Naive thymus-derived CD4-positive, alpha-beta T cell (primary cell): ENCODE measurements at regions not wholly inside any gene's neighbourhood (a gene's known extent, or its start where the extent isn't known, plus 50 kb on each side); places are given as distances from the start of the nearest gene placed in this dataset.

ENCODE experiments used
- ATAC-seq: fragments of 150-1000 bp; cut with Tn5 transposase; 2 replicates; pipeline ENCODE4 v1.10.0; 2021; ENCODE audit warnings: mild to moderate bottlenecking, moderate library complexity
- CTCF ChIA-PET: fragments of 350-600 bp; sonication (Branson Sonifier 250); formaldehyde crosslinking; loops from one replicate; lab custom pipeline; 2021; ENCODE audit warnings: antibody characterized with exemption; lab: Charles Lee
- POLR2A ChIA-PET: fragments of 350-600 bp; sonication (Branson Sonifier 250); formaldehyde crosslinking; loops from one replicate; lab custom pipeline; 2021; ENCODE audit warnings: antibody characterized with exemption, inconsistent platforms; lab: Charles Lee
- DNase-seq, 9 donors: peaks; one replicate each; pipeline versions ENCODE4 v3.0.0 to v3.0.0-alpha.2; 2020 to 2022; ENCODE audit warnings: mixed read lengths in 1 of 9
- H3K27ac ChIP-seq: one replicate; pipeline ENCODE4 v1.7.0; 2013; ENCODE audit warnings: mild to moderate bottlenecking, low read depth, low read length, moderate library complexity
- H3K27me3 ChIP-seq, 2 donors: one replicate each; pipeline ENCODE4 v1.7.0; 2013; ENCODE audit warnings: low read length in 2 of 2, mild to moderate bottlenecking in 2 of 2, moderate library complexity in 2 of 2; ENCODE audit not compliant: control insufficient read depth in 2 of 2, insufficient read depth in 2 of 2
- H3K36me3 ChIP-seq, 3 experiments: 1 replicate in 2 of 3; 2 replicates in 1 of 3; pipeline ENCODE4 v1.7.0; 2013; ENCODE audit warnings: low read length in 3 of 3, mild to moderate bottlenecking in 3 of 3, moderate library complexity in 1 of 3; ENCODE audit not compliant: insufficient read depth in 3 of 3, control insufficient read depth in 2 of 3
- H3K4me1 ChIP-seq, 2 donors: one replicate each; pipeline ENCODE4 v1.7.0; 2013; ENCODE audit warnings: low read length in 2 of 2, mild to moderate bottlenecking in 2 of 2, moderate library complexity in 1 of 2; ENCODE audit not compliant: control insufficient read depth in 2 of 2, insufficient read depth in 2 of 2
- H3K4me3 ChIP-seq: 2 replicates; pipeline ENCODE4 v1.7.0; 2013; ENCODE audit warnings: mild to moderate bottlenecking, low read length
- H3K9me3 ChIP-seq, 3 experiments: 1 replicate in 2 of 3; 2 replicates in 1 of 3; pipeline ENCODE4 v1.7.0; 2013; ENCODE audit warnings: low read length in 3 of 3; ENCODE audit not compliant: control insufficient read depth in 2 of 3
- H3K27ac Mint-ChIP-seq, 9 donors: one replicate each; pipeline ENCODE4 v1.8.0; 2020 to 2022; ENCODE audit warnings: mixed read lengths in 9 of 9, mild to moderate bottlenecking in 8 of 9, moderate library complexity in 5 of 9, inconsistent platforms in 2 of 9
- H3K27me3 Mint-ChIP-seq, 5 donors: one replicate each; pipeline ENCODE4 v1.8.0; 2021 to 2022; ENCODE audit warnings: mixed read lengths in 5 of 5, mild to moderate bottlenecking in 1 of 5
- H3K36me3 Mint-ChIP-seq, 5 donors: one replicate each; pipeline ENCODE4 v1.8.0; 2020 to 2022; ENCODE audit warnings: mixed read lengths in 5 of 5, mild to moderate bottlenecking in 3 of 5, inconsistent platforms in 1 of 5
- H3K4me1 Mint-ChIP-seq, 7 donors: one replicate each; pipeline ENCODE4 v1.8.0; 2020 to 2022; ENCODE audit warnings: mixed read lengths in 7 of 7, mild to moderate bottlenecking in 3 of 7, inconsistent platforms in 1 of 7
- H3K4me3 Mint-ChIP-seq, 10 donors: one replicate each; pipeline ENCODE4 v1.8.0; 2020 to 2022; ENCODE audit warnings: mild to moderate bottlenecking in 10 of 10, mixed read lengths in 10 of 10, moderate library complexity in 6 of 10, inconsistent platforms in 2 of 10
- H3K9me3 Mint-ChIP-seq, 11 donors: one replicate each; pipeline ENCODE4 v1.8.0; 2020 to 2022; ENCODE audit warnings: mixed read lengths in 11 of 11, mild to moderate bottlenecking in 4 of 11, inconsistent platforms in 1 of 11, moderate library complexity in 1 of 11
- intact Hi-C, 2 donors: fragments of 100-400 bp; cut with micrococcal nuclease; formaldehyde crosslinking; loops; one replicate each; pipeline ENCODE4 v1.15.1; 2023

DNA sequence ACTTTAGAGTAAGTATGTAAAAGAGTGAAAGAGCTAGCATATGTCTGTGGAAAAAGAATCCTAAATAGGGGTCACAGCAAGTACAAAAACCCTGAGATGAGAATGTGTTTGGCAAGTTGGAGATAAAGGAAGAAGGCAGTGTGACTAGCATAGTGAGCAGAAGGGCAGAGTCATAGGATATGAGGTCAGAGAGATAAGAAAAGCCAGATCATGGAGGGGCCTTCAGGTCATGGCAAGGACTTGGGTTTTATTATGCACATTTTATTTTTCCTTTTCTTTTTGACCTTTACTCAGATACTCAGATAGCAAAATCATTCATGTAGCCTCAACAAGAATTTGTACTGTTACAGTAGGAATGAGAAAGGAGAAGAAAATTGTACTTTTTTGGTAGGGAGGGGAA, 138.0 kb downstream of the GJA1 start:
- Histone ChIP-seq H3K4me1 (no peaks in the 10 kb centered on the region), H3K27ac (no peak overlapping the region), H3K36me3 (no peaks in the 10 kb centered on the region), H3K27me3 (no peaks in the 10 kb centered on the region), H3K4me3 (no peak overlapping the region), H3K9me3 (no peaks in the 10 kb centered on the region)
- Mint-ChIP-seq H3K36me3 (peaks cover 0 to 7% (median 4%) of the 10 kb centered on the region in 5 donors), H3K27ac (peak overlapping the region in 4 of 9 donors; percentile 5 to 42 (median 24)), H3K4me3 (peak overlapping the region in 6 of 10 donors; percentile 7 to 57 (median 44)), H3K4me1 (peaks cover 6 to 15% (median 12%) of the 10 kb centered on the region in 7 donors), H3K27me3 (no peaks in the 10 kb centered on the region), H3K9me3 (peaks cover 0 to 32% (median 10%) of the 10 kb centered on the region in 11 donors)
- POLR2A ChIA-PET, result no interaction called here
- DNase-seq, result no peak
- intact Hi-C loops, result no loop called here
- CTCF ChIA-PET, result no interaction called here
- peak; percentile 24 for ATAC-seq

DNA sequence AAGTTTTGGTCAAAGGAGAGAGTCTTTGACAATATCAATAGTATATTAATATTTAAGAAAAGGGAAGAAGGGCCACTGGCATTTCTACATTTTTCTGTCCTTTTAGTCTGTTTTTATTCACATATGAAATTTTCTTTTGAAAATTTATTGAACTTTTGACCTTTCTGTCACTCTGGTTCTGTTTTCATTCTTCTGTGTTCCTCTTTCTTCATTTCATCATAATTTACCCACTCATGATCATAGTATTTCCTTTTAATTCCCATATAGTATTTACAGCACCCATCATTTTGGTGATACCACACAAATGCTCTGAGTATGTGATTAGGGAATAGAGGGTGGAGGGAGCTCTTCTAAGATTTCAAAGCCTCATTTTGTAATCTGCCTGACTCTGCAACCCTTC, 142.8 kb downstream of the GJA1 start:
- Mint-ChIP-seq H3K4me3 (no peak overlapping the region), H3K9me3 (no peaks in the 10 kb centered on the region), H3K4me1 (peaks cover 6 to 28% (median 17%) of the 10 kb centered on the region in 7 donors), H3K27ac (no peak overlapping the region), H3K36me3 (no peaks in the 10 kb centered on the region), H3K27me3 (no peaks in the 10 kb centered on the region)
- Histone ChIP-seq H3K4me3 (no peak overlapping the region), H3K36me3 (no peaks in the 10 kb centered on the region), H3K27me3 (no peaks in the 10 kb centered on the region), H3K9me3 (no peaks in the 10 kb centered on the region), H3K4me1 (no peaks in the 10 kb centered on the region), H3K27ac (no peak overlapping the region)
- DNase-seq, result no peak
- CTCF ChIA-PET, result no interaction called here
- POLR2A ChIA-PET, result no interaction called here
- intact Hi-C loops, result no loop called here
- no peak for ATAC-seq

DNA sequence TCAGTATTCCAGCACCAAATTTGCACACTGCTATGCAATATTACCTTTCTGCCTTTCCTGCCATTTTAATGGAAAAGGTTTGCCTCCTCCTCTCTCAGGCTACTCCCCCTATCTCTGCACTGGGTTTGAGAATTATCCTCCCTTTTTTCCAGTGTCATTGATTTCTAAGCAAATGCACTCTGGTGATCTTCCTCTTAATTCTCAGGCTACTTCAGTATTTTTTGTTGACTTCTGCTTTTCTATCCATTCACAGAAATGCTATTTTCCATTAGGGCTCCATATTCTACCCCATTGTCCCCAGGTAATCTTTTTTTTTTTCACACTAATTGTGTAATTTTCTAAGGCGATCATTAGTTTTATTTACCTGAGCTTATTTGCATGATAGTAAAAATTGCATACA, 144.0 kb downstream of the GJA1 start:
- H3K4me3 ChIP-seq, result no peak overlapping the region
- Mint-ChIP-seq H3K27me3 (no peaks in the 10 kb centered on the region), H3K9me3 (no peaks in the 10 kb centered on the region), H3K27ac (no peak overlapping the region), H3K4me3 (no peak overlapping the region), H3K36me3 (no peaks in the 10 kb centered on the region), H3K4me1 (peaks cover 0 to 16% (median 5%) of the 10 kb centered on the region in 7 donors)
- H3K4me1 ChIP-seq, result no peaks in the 10 kb centered on the region
- DNase-seq (no peak), ATAC-seq (no peak)
- CTCF ChIA-PET, result no interaction called here
- POLR2A ChIA-PET, result no interaction called here
- no peaks in the 10 kb centered on the region for H3K9me3 ChIP-seq
- no peaks in the 10 kb centered on the region for H3K36me3 ChIP-seq
- H3K27me3 ChIP-seq, result no peaks in the 10 kb centered on the region
- H3K27ac ChIP-seq, result no peak overlapping the region
- intact Hi-C loops, result no loop called here

DNA sequence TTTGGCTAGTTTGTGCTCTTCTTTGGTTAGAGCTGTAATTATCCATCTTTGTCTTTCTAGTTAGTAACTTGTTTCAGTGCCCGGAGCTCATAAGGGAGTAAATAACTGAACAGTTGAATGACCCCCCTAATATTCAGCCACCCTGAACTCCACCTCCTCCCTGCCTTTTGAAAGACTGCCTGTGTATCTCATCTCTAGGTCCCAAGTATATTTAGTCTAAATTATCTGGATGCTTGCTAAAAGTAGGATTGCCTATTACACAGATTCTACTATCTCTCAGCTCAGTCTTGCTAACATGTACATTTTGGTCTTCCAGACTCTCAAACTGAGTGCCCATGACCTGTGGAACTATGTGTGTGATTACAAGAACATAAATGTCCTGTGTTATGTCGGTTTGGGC, 145.9 kb downstream of the GJA1 start:
- intact Hi-C loops, result loop anchor here in 1 of 2 donors (10.0 kb wide), 1 partner anchor 263 kb away; no protein-coding TSS in a partner anchor
- Mint-ChIP-seq H3K36me3 (no peaks in the 10 kb centered on the region), H3K9me3 (peaks cover 0 to 3% (median 0%) of the 10 kb centered on the region in 11 donors), H3K4me1 (peaks cover 4 to 23% (median 11%) of the 10 kb centered on the region in 7 donors), H3K4me3 (no peak overlapping the region), H3K27ac (peak overlapping the region in 2 of 9 donors; percentile 3 to 42), H3K27me3 (no peaks in the 10 kb centered on the region)
- Histone ChIP-seq H3K27ac (no peak overlapping the region), H3K9me3 (no peaks in the 10 kb centered on the region), H3K27me3 (no peaks in the 10 kb centered on the region), H3K4me3 (no peak overlapping the region), H3K4me1 (no peaks in the 10 kb centered on the region), H3K36me3 (no peaks in the 10 kb centered on the region)
- CTCF ChIA-PET, result no interaction called here
- DNase-seq, result no peak
- ATAC-seq, result no peak
- POLR2A ChIA-PET, result no interaction called here

DNA sequence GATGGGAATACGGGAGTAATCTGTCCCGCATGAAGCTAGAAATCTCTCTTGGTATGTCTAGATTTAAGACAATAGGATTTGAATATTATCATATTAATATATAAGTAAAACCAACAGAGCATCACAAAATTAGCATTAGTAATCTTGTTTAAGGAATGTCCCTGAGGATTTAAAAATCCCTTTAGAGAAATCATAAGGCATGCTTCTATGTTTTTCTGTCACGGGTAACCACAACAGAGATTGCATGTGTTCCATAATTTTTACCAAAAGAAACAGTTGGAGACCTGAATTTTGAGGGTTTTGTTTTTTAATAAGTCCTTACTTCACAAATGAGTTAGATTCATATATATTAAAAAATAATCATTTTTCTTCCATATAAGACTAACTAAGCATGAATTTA, 146.8 kb downstream of the GJA1 start:
- Mint-ChIP-seq H3K27ac (no peak overlapping the region), H3K27me3 (no peaks in the 10 kb centered on the region), H3K4me1 (peaks cover 4 to 23% (median 11%) of the 10 kb centered on the region in 7 donors), H3K4me3 (no peak overlapping the region), H3K36me3 (no peaks in the 10 kb centered on the region), H3K9me3 (peaks cover 0 to 3% (median 0%) of the 10 kb centered on the region in 11 donors)
- ATAC-seq (no peak), DNase-seq (no peak)
- Histone ChIP-seq H3K4me1 (no peaks in the 10 kb centered on the region), H3K9me3 (no peaks in the 10 kb centered on the region), H3K27me3 (no peaks in the 10 kb centered on the region), H3K27ac (no peak overlapping the region), H3K36me3 (no peaks in the 10 kb centered on the region), H3K4me3 (no peak overlapping the region)
- intact Hi-C loops, result loop anchor here in 1 of 2 donors (10.0 kb wide), 1 partner anchor 263 kb away; no protein-coding TSS in a partner anchor
- POLR2A ChIA-PET, result no interaction called here
- CTCF ChIA-PET, result no interaction called here

DNA sequence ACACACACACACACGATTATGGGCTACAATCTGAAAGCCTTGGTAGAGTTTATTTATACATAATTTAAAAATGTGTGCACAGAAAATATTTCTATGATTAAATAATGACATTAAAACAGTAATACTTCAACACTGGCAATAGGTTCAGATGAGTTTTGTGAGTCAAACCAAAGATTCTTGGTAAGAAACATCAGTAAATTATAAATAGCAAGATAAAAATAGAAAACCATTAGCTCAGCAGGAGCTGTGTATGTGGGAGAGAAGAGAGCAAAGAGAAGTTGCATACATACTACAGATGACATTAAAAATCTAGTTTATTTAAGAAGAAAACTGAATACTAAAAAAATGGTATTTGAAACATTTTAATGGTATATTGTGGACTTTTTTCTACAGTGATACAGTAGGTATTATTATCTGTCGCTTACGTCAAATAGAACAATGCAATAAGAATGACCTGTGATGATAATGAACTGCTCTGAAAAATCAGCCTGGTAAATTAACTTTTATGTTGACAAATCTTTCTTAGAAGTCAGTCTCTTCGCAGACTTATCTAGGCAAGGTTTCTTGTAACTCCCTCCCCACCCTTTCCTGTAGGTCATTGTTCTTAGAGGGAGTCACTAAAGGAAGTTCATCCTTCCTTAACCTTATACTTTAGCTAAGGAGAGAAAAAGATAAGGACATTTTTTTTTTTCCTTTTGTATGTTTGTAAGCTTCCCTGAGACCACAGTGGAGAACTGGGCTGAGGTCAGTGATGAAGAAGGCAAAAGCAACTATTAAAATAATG, 149.3 kb downstream of the GJA1 start:
- Mint-ChIP-seq H3K27me3 (no peaks in the 10 kb centered on the region), H3K4me3 (peak overlapping the region in 1 of 10 donors; percentile 30), H3K4me1 (peaks cover 4 to 18% (median 11%) of the 10 kb centered on the region in 7 donors), H3K27ac (no peak overlapping the region), H3K9me3 (peaks cover 0 to 3% (median 0%) of the 10 kb centered on the region in 11 donors), H3K36me3 (no peaks in the 10 kb centered on the region)
- ATAC-seq (no peak), DNase-seq (no peak)
- no peaks in the 10 kb centered on the region for H3K27me3 ChIP-seq
- H3K9me3 ChIP-seq, result no peaks in the 10 kb centered on the region
- no peak overlapping the region for H3K27ac ChIP-seq
- intact Hi-C loops, result loop anchor here in 1 of 2 donors (10.0 kb wide), 1 partner anchor 260 kb away; no protein-coding TSS in a partner anchor
- H3K36me3 ChIP-seq, result no peaks in the 10 kb centered on the region
- no peak overlapping the region for H3K4me3 ChIP-seq
- H3K4me1 ChIP-seq, result no peaks in the 10 kb centered on the region
- CTCF ChIA-PET, result no interaction called here
- POLR2A ChIA-PET, result no interaction called here

DNA sequence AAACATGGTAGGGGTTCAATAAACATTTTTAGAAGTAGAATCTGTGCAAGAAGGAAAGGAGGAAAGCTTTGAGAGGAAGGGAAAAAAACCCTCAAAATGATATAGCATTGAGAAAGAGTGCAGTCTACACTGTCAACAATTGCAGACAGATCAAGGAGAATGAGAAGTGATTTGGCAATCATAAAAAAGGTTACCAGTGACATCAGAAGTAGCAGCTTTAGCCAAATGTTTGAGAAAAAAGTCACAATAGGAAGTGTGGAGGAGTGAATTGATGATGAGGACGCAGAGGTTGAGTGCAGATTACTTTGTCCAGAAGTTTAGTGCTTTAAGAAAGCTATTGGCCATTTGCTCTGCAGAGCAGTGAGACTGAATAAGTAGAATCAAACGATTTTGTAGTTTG, 155.0 kb downstream of the GJA1 start:
- Mint-ChIP-seq H3K4me3 (no peak overlapping the region), H3K36me3 (no peaks in the 10 kb centered on the region), H3K9me3 (peaks cover 0 to 2% (median 0%) of the 10 kb centered on the region in 11 donors), H3K27ac (no peak overlapping the region), H3K4me1 (peaks cover 0 to 5% (median 0%) of the 10 kb centered on the region in 7 donors), H3K27me3 (no peaks in the 10 kb centered on the region)
- H3K9me3 ChIP-seq, result no peaks in the 10 kb centered on the region
- no peaks in the 10 kb centered on the region for H3K4me1 ChIP-seq
- no peaks in the 10 kb centered on the region for H3K36me3 ChIP-seq
- intact Hi-C loops, result no loop called here
- ChIA-PET CTCF (no interaction called here), POLR2A (no interaction called here)
- DNase-seq, result no peak
- no peak for ATAC-seq
- H3K4me3 ChIP-seq, result no peak overlapping the region
- H3K27ac ChIP-seq, result no peak overlapping the region
- no peaks in the 10 kb centered on the region for H3K27me3 ChIP-seq
